ENCODE measurements at regions not wholly inside any gene's neighbourhood (a gene's known extent, or its start where the extent isn't known, plus 50 kb on each side); places are given as distances from the start of the nearest gene placed in this dataset.

GRCh38 chr14:27485193-27485592 lies 887.4 kb upstream of the NOVA1 start:
- Histone ChIP-seq H3K9me3 (ENCODE audit: low read depth, low read length) (no peaks in the 10 kb centered on the region), H3K9ac (ENCODE audit: insufficient read length) (no peak overlapping the region), H3K4me3 (no peak overlapping the region), H3K27ac (no peak overlapping the region), H3K36me3 (ENCODE audit: insufficient read depth, low read length) (no peaks in the 10 kb centered on the region)
- DNase-seq (ENCODE audit: low read depth, low spot score) = no peak
- TF ChIP-seq FOXP2 (optimal IDR thresholded peaks at IDR 0.05; ENCODE audit: control extremely low read depth, extremely low read length, insufficient read depth) = no peak
- TF ChIP-seq EZH2 (IDR thresholded peaks at IDR 0.05) = no peak
- no peak for TF ChIP-seq POLR2AphosphoS5 (IDR thresholded peaks at IDR 0.05; ENCODE audit: borderline replicate concordance, low read depth, low read length)

- no peaks in the 10 kb centered on the region for H3K9me3 ChIP-seq (ENCODE audit: low read depth, low read length)
- no peak for DNase-seq (ENCODE audit: low read depth, low spot score)
- no peak for TF ChIP-seq FOXP2 (optimal IDR thresholded peaks at IDR 0.05; ENCODE audit: control extremely low read depth, extremely low read length, insufficient read depth)
- no peak for TF ChIP-seq POLR2AphosphoS5 (IDR thresholded peaks at IDR 0.05; ENCODE audit: borderline replicate concordance, low read depth, low read length)
- TF ChIP-seq EZH2 (IDR thresholded peaks at IDR 0.05) = no peak
Observed at GRCh38 chr14:27506272-27506671, 908.4 kb upstream of the NOVA1 start.

GRCh38 chr14:27528328-27528727 lies 930.5 kb upstream of the NOVA1 start:
- no peak for TF ChIP-seq EZH2 (IDR thresholded peaks at IDR 0.05)
- no peak for TF ChIP-seq FOXP2 (optimal IDR thresholded peaks at IDR 0.05; ENCODE audit: control extremely low read depth, extremely low read length, insufficient read depth)
- TF ChIP-seq POLR2AphosphoS5 (IDR thresholded peaks at IDR 0.05; ENCODE audit: borderline replicate concordance, low read depth, low read length) = no peak
- Histone ChIP-seq H3K9ac (ENCODE audit: insufficient read length) (no peak overlapping the region), H3K27ac (no peak overlapping the region), H3K9me3 (ENCODE audit: low read depth, low read length) (no peaks in the 10 kb centered on the region), H3K36me3 (ENCODE audit: insufficient read depth, low read length) (no peaks in the 10 kb centered on the region), H3K4me3 (no peak overlapping the region)
- DNase-seq (ENCODE audit: low read depth, low spot score) = no peak

More at GRCh38 chr14:27506272-27506671, 908.4 kb upstream of the NOVA1 start:
- Histone ChIP-seq H3K27ac (no peak overlapping the region), H3K4me3 (no peak overlapping the region), H3K36me3 (ENCODE audit: insufficient read depth, low read length) (no peaks in the 10 kb centered on the region), H3K9ac (ENCODE audit: insufficient read length) (no peak overlapping the region)

DNA sequence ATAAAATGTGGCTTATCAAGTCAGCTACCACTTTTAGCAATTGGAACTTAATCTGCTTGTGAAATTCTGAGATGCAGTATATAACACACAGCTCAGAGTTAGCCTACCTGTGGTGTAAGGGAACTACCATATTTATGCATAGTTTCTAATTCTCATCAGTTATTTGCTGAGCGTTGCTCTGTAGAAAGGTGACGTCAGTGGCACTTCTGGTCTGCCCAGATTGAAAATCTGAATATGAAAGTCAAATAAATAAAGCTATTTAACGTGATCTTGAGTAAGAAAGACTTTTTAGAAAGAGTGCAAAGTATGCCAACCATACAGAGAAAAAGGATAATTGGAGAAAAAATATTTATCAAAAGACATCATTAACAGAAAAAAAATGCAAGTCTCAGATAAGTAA lies 938.9 kb upstream of the NOVA1 start:
- no peaks in the 10 kb centered on the region for H3K36me3 ChIP-seq (ENCODE audit: insufficient read depth, low read length)
- H3K4me3 ChIP-seq = no peak overlapping the region
- no peak overlapping the region for H3K27ac ChIP-seq
- no peak overlapping the region for H3K9ac ChIP-seq (ENCODE audit: insufficient read length)
- DNase-seq (ENCODE audit: low read depth, low spot score) = no peak
- no peaks in the 10 kb centered on the region for H3K9me3 ChIP-seq (ENCODE audit: low read depth, low read length)
- TF ChIP-seq POLR2AphosphoS5 (IDR thresholded peaks at IDR 0.05; ENCODE audit: borderline replicate concordance, low read depth, low read length) (no peak), FOXP2 (optimal IDR thresholded peaks at IDR 0.05; ENCODE audit: control extremely low read depth, extremely low read length, insufficient read depth) (no peak), EZH2 (IDR thresholded peaks at IDR 0.05) (no peak)

GRCh38 chr14:27546111-27546510 lies 948.3 kb upstream of the NOVA1 start:
- no peak overlapping the region for H3K9ac ChIP-seq (ENCODE audit: insufficient read length)
- no peaks in the 10 kb centered on the region for H3K9me3 ChIP-seq (ENCODE audit: low read depth, low read length)
- TF ChIP-seq POLR2AphosphoS5 (IDR thresholded peaks at IDR 0.05; ENCODE audit: borderline replicate concordance, low read depth, low read length) (no peak), FOXP2 (optimal IDR thresholded peaks at IDR 0.05; ENCODE audit: control extremely low read depth, extremely low read length, insufficient read depth) (no peak), EZH2 (IDR thresholded peaks at IDR 0.05) (no peak)
- no peak overlapping the region for H3K4me3 ChIP-seq
- no peaks in the 10 kb centered on the region for H3K36me3 ChIP-seq (ENCODE audit: insufficient read depth, low read length)
- no peak overlapping the region for H3K27ac ChIP-seq
- no peak for DNase-seq (ENCODE audit: low read depth, low spot score)

DNA sequence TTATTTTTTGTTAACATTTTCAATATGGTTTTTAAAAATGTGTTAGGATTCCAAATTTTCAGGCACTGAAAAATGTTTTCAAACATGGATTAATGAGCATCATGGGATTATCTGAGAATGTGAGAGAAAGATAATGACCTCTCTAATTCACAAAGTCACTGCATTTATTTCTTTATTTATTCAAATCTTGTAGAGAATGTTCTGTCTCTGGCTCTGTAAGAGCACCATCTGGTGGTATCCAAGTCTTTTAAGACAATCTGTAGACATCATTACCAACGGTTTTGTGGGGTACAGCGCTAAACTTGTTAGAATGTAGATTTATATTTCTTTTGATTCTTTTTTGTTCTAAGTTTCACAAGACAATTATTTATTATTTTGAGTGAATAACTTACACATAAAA lies 956.0 kb upstream of the NOVA1 start:
- no peaks in the 10 kb centered on the region for H3K9me3 ChIP-seq (ENCODE audit: low read depth, low read length)
- H3K9ac ChIP-seq (ENCODE audit: insufficient read length) = no peak overlapping the region
- DNase-seq (ENCODE audit: low read depth, low spot score) = no peak
- no peak overlapping the region for H3K27ac ChIP-seq
- TF ChIP-seq POLR2AphosphoS5 (IDR thresholded peaks at IDR 0.05; ENCODE audit: borderline replicate concordance, low read depth, low read length) (no peak), EZH2 (IDR thresholded peaks at IDR 0.05) (no peak), FOXP2 (optimal IDR thresholded peaks at IDR 0.05; ENCODE audit: control extremely low read depth, extremely low read length, insufficient read depth) (no peak)
- H3K4me3 ChIP-seq = no peak overlapping the region
- no peaks in the 10 kb centered on the region for H3K36me3 ChIP-seq (ENCODE audit: insufficient read depth, low read length)

DNA sequence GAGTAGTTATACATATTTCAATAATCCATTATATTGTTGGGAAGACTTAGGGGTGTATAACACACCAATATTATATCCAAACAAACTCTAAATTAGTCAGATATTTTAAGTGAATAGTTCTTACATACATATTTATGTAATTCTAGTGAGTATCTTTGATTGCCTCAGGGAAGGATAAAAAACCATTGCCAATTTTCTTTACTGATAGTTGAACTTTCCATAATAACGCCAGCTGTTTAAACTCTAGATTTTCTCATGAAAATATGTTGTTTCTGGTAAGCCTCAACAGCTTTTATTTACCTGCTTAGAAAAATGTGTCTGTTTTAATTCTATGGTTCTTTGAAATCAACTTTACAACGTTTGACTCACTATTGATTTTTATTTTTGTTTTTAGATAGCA lies 959.6 kb upstream of the NOVA1 start:
- no peak overlapping the region for H3K4me3 ChIP-seq
- H3K9ac ChIP-seq (ENCODE audit: insufficient read length) = no peak overlapping the region
- no peaks in the 10 kb centered on the region for H3K9me3 ChIP-seq (ENCODE audit: low read depth, low read length)
- H3K27ac ChIP-seq = no peak overlapping the region
- H3K36me3 ChIP-seq (ENCODE audit: insufficient read depth, low read length) = no peaks in the 10 kb centered on the region
- no peak for DNase-seq (ENCODE audit: low read depth, low spot score)
- TF ChIP-seq POLR2AphosphoS5 (IDR thresholded peaks at IDR 0.05; ENCODE audit: borderline replicate concordance, low read depth, low read length) (no peak), FOXP2 (optimal IDR thresholded peaks at IDR 0.05; ENCODE audit: control extremely low read depth, extremely low read length, insufficient read depth) (no peak), EZH2 (IDR thresholded peaks at IDR 0.05) (no peak)

DNA sequence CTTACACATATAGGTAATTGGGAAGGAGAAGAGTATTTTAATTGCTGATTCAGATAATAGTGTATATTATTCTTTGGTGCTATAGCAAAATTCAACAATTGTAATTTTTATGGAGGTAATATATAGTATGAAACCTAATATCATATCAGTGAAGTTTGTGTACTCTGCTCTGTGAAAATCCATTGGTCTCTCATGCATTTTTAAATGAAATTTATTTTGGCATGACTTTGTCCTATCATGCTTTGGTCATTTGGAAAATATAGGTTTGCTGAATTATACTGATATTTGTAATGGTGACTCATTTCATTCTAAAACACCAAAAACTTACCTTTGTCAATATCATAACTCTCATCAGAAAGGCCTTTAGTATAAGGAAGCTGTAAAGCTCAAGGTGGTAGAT lies 962.0 kb upstream of the NOVA1 start:
- no peak overlapping the region for H3K4me3 ChIP-seq
- H3K9ac ChIP-seq (ENCODE audit: insufficient read length) = no peak overlapping the region
- no peak for TF ChIP-seq POLR2AphosphoS5 (IDR thresholded peaks at IDR 0.05; ENCODE audit: borderline replicate concordance, low read depth, low read length)
- TF ChIP-seq FOXP2 (optimal IDR thresholded peaks at IDR 0.05; ENCODE audit: control extremely low read depth, extremely low read length, insufficient read depth) = no peak
- no peak for TF ChIP-seq EZH2 (IDR thresholded peaks at IDR 0.05)
- no peak overlapping the region for H3K27ac ChIP-seq
- DNase-seq (ENCODE audit: low read depth, low spot score) = no peak
- no peaks in the 10 kb centered on the region for H3K9me3 ChIP-seq (ENCODE audit: low read depth, low read length)
- H3K36me3 ChIP-seq (ENCODE audit: insufficient read depth, low read length) = no peaks in the 10 kb centered on the region

DNA sequence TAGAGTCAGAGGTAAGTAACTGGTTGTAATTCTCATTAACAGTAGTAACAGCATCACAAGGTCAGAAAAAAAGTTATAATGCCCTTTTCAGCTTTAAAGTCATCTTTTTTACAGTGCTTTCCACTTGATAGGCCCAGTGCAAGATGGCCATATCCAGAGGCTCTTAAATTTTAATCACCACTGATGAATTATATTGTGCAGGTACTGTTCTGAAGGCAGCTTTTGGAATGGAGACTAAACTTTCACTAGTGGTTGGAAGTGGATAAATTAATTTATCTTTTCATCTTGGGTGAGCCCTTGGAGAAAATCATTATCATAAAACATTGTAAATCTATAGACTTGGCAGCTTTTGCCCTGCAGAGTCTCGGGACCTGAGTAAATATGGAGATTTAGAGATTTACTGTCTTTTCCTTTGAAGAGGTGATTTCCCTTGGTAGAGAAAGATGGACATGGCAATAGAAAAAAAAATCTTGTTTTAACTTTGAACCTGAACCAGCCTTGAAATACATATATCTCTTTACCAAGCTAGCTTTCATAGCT lies 969.1 kb upstream of the NOVA1 start:
- no peak overlapping the region for H3K27ac ChIP-seq
- H3K9ac ChIP-seq (ENCODE audit: insufficient read length) = no peak overlapping the region
- H3K36me3 ChIP-seq (ENCODE audit: insufficient read depth, low read length) = no peaks in the 10 kb centered on the region
- TF ChIP-seq FOXP2 (optimal IDR thresholded peaks at IDR 0.05; ENCODE audit: control extremely low read depth, extremely low read length, insufficient read depth) (no peak), POLR2AphosphoS5 (IDR thresholded peaks at IDR 0.05; ENCODE audit: borderline replicate concordance, low read depth, low read length) (no peak), EZH2 (IDR thresholded peaks at IDR 0.05) (no peak)
- H3K4me3 ChIP-seq = no peak overlapping the region
- no peak for DNase-seq (ENCODE audit: low read depth, low spot score)
- H3K9me3 ChIP-seq (ENCODE audit: low read depth, low read length) = no peaks in the 10 kb centered on the region
